ENCODE measurements at regions not wholly inside any gene's neighbourhood (a gene's known extent, or its start where the extent isn't known, plus 50 kb on each side); places are given as distances from the start of the nearest gene placed in this dataset.
"Not testable (repeated sequence)": the region's sequence is repeated elsewhere in the genome, so short reads cannot be mapped to it uniquely, and the experiment has no call there.

- no peak for DNase-seq
Measured at GRCh38 chr5:136738829-136739228, 373.5 kb upstream of the TRPC7 start.

GRCh38 chr5:136736021-136736420, 370.7 kb upstream of the TRPC7 start:
- no peak for DNase-seq

GRCh38 chr5:136735611-136736010, 370.3 kb upstream of the TRPC7 start:
- not testable (repeated sequence) for DNase-seq

- DNase-seq = peak in 3 of 14 donors; percentile 1 to 7 (median 2)
Measured at GRCh38 chr5:136734628-136735027, 369.3 kb upstream of the TRPC7 start.

GRCh38 chr5:136732751-136733150, 367.4 kb upstream of the TRPC7 start:
- DNase-seq = no peak

- DNase-seq = no peak
Measured at GRCh38 chr5:136731241-136731900, 366.0 kb upstream of the TRPC7 start.

GRCh38 chr5:136730426-136730825, 365.1 kb upstream of the TRPC7 start:
- no peak for DNase-seq

GRCh38 chr5:136729901-136730355, 364.6 kb upstream of the TRPC7 start:
- DNase-seq = no peak

GRCh38 chr5:136726506-136726905, 361.2 kb upstream of the TRPC7 start:
- DNase-seq = no peak

GRCh38 chr5:136724161-136724560, 358.8 kb upstream of the TRPC7 start:
- no peak for DNase-seq

- DNase-seq = no peak
Measured at GRCh38 chr5:136722581-136722980, 357.2 kb upstream of the TRPC7 start.

- no peak for DNase-seq
Measured at GRCh38 chr5:136722086-136722485, 356.7 kb upstream of the TRPC7 start.

- DNase-seq = no peak
Measured at GRCh38 chr5:136720674-136721073, 355.3 kb upstream of the TRPC7 start.

- DNase-seq = no peak
Measured at GRCh38 chr5:136717917-136718316, 352.6 kb upstream of the TRPC7 start.

- DNase-seq = no peak
Measured at GRCh38 chr5:136714286-136714685, 348.9 kb upstream of the TRPC7 start.

GRCh38 chr5:136712628-136713027, 347.3 kb upstream of the TRPC7 start:
- DNase-seq = no peak

- DNase-seq = no peak
Measured at GRCh38 chr5:136710834-136711233, 345.5 kb upstream of the TRPC7 start.

- DNase-seq = no peak
Measured at GRCh38 chr5:136703706-136704105, 338.4 kb upstream of the TRPC7 start.

- no peak for DNase-seq
Measured at GRCh38 chr5:136703036-136703435, 337.7 kb upstream of the TRPC7 start.

- DNase-seq = no peak
Measured at GRCh38 chr5:136701191-136701590, 335.8 kb upstream of the TRPC7 start.

- DNase-seq = no peak
Measured at GRCh38 chr5:136699651-136700050, 334.3 kb upstream of the TRPC7 start.

- no peak for DNase-seq
Measured at GRCh38 chr5:136698970-136699369, 333.6 kb upstream of the TRPC7 start.

- no peak for DNase-seq
Measured at GRCh38 chr5:136694258-136694657, 328.9 kb upstream of the TRPC7 start.

- DNase-seq = no peak
Measured at GRCh38 chr5:136689552-136689951, 324.2 kb upstream of the TRPC7 start.

Measured in C1 segment of cervical spinal cord (tissue), 14 donors.